HepG2 (cell line): ENCODE measurements at regions not wholly inside any gene's neighbourhood (a gene's known extent, or its start where the extent isn't known, plus 50 kb on each side); places are given as distances from the start of the nearest gene placed in this dataset.

Experiments
- CTCF ChIP-seq: sonication (generic); formaldehyde crosslinking; IDR thresholded peaks from 2 replicates; pipeline ENCODE4 v1.5.0; 2020; ENCODE audit warnings: mild to moderate bottlenecking, missing genetic modification reagents, moderate library complexity
- FOXP4 ChIP-seq: sonication (generic); formaldehyde crosslinking; IDR thresholded peaks from 2 replicates; pipeline ENCODE4 v1.4.0; 2020; ENCODE audit warnings: missing genetic modification reagents
- JUN ChIP-seq: sonication (generic); formaldehyde crosslinking; IDR thresholded peaks from 2 replicates; pipeline ENCODE4 v1.4.0; 2020; ENCODE audit warnings: mild to moderate bottlenecking, missing genetic modification reagents
- JUNB ChIP-seq: sonication (generic); formaldehyde crosslinking; IDR thresholded peaks from 2 replicates; pipeline ENCODE4 v1.8.0; 2022; ENCODE audit warnings: missing genetic modification reagents, mild to moderate bottlenecking, borderline replicate concordance
- RXRB ChIP-seq: IDR thresholded peaks from 2 replicates; pipeline ENCODE4 v1.6.1; 2016; ENCODE audit warnings: borderline replicate concordance, missing genetic modification reagents, missing compliant biosample characterization
- STAT5B ChIP-seq: sonication (generic); formaldehyde crosslinking; IDR thresholded peaks from 2 replicates; pipeline ENCODE4 v1.4.0; 2020; ENCODE audit warnings: missing genetic modification reagents
- TBX3 ChIP-seq: fragments of 450-650 bp; IDR thresholded peaks from 2 replicates; pipeline ENCODE4 v1.6.1; 2017; ENCODE audit warnings: antibody characterized with exemption, mild to moderate bottlenecking, inconsistent platforms, borderline replicate concordance
- ZNF652 ChIP-seq: IDR thresholded peaks from 2 replicates; pipeline ENCODE4 v1.6.1; 2016; ENCODE audit warnings: low read depth, borderline replicate concordance
- ZNF790 ChIP-seq: sonication (generic); formaldehyde crosslinking; IDR thresholded peaks from 2 replicates; pipeline ENCODE4 v1.8.0; 2022; ENCODE audit warnings: missing genetic modification reagents, mild to moderate bottlenecking, borderline replicate concordance
- ZNF891 ChIP-seq: sonication (generic); formaldehyde crosslinking; IDR thresholded peaks from 2 replicates; pipeline ENCODE4 v1.5.0; 2020; ENCODE audit warnings: mild to moderate bottlenecking, missing genetic modification reagents
- TF ChIP-seq, protein P1 (sequence below): IDR thresholded peaks from 2 replicates; pipeline ENCODE4 v1.6.1; 2016; ENCODE audit warnings: low read depth
- TF ChIP-seq, protein P2 (sequence below): IDR thresholded peaks from 2 replicates; pipeline ENCODE4 v1.6.1; 2016

DNA sequence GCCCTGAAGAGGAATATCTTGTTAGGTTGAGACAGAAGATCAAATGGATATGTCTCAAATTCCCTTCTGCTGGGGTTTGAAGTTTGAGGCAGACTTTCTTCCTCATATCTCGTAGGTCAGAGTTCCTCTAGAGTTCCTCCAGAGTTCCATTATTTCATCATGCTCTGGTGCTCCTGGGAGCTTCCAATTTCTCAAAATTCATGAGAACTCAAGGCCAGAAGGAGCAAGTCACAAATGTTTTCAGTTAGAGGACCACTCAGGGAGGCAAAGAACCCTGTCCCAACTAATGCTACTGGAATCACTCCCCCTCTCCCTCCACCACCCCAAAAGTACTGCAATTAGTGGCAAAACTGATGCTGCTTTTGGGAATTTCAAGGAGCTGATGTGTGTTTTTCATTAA lies 115.7 kb upstream of the RBMS1 start:
- TF ChIP-seq CTCF (CRISPR knock-in tag) (no peak), JUN (CRISPR knock-in tag) (no peak), FOXP4 (CRISPR knock-in tag) (no peak), TBX3 (no peak), STAT5B (CRISPR knock-in tag) (no peak), ZNF891 (CRISPR knock-in tag) (no peak), JUNB (CRISPR knock-in tag) (no peak), ZNF790 (CRISPR knock-in tag) (no peak), ZNF652 (no peak), RXRB (CRISPR knock-in tag) (no peak)
- TF ChIP-seq, protein P1, sequence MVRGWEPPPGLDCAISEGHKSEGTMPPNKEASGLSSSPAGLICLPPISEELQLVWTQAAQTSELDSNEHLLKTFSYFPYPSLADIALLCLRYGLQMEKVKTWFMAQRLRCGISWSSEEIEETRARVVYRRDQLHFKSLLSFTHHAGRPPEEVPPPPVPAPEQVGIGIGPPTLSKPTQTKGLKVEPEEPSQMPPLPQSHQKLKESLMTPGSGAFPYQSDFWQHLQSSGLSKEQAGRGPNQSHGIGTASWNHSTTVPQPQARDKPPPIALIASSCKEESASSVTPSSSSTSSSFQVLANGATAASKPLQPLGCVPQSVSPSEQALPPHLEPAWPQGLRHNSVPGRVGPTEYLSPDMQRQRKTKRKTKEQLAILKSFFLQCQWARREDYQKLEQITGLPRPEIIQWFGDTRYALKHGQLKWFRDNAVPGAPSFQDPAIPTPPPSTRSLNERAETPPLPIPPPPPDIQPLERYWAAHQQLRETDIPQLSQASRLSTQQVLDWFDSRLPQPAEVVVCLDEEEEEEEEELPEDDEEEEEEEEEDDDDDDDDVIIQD (CRISPR knock-in tag), result no peak
- TF ChIP-seq, protein P2, sequence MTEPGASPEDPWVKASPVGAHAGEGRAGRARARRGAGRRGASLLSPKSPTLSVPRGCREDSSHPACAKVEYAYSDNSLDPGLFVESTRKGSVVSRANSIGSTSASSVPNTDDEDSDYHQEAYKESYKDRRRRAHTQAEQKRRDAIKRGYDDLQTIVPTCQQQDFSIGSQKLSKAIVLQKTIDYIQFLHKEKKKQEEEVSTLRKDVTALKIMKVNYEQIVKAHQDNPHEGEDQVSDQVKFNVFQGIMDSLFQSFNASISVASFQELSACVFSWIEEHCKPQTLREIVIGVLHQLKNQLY (CRISPR knock-in tag), result no peak
